Stimulated activated naive CD8-positive, alpha-beta T cell treated with anti-CD3 and anti-CD28 coated beads, Interleukin-15, amount 100 ng/mL, for 72 hours (primary cell): ENCODE measurements at regions not wholly inside any gene's neighbourhood (a gene's known extent, or its start where the extent isn't known, plus 50 kb on each side); places are given as distances from the start of the nearest gene placed in this dataset.
"Not testable (repeated sequence)": the region's sequence is repeated elsewhere in the genome, so short reads cannot be mapped to it uniquely, and the experiment has no call there.

Experiments used
- ATAC-seq: fragments of 150-1000 bp; cut with Tn5 transposase; 2 replicates; pipeline ENCODE4 v1.10.0; 2021; ENCODE audit warnings: mild to moderate bottlenecking, moderate library complexity
- DNase-seq, 2 donors: peaks; one replicate each; pipeline ENCODE4 v3.0.0; 2021 to 2022
- H3K27ac Mint-ChIP-seq, 2 donors: one replicate each; pipeline ENCODE4 v1.8.0; 2022; ENCODE audit warnings: mild to moderate bottlenecking in 2 of 2, mixed read lengths in 2 of 2, moderate library complexity in 2 of 2
- H3K27me3 Mint-ChIP-seq: one replicate; pipeline ENCODE4 v1.8.0; 2022; ENCODE audit warnings: mixed read lengths
- H3K4me1 Mint-ChIP-seq: one replicate; pipeline ENCODE4 v1.8.0; 2022; ENCODE audit warnings: mild to moderate bottlenecking, mixed read lengths
- H3K4me3 Mint-ChIP-seq, 2 donors: one replicate each; pipeline ENCODE4 v1.8.0; 2022; ENCODE audit warnings: mild to moderate bottlenecking in 2 of 2, mixed read lengths in 2 of 2, moderate library complexity in 1 of 2
- H3K9me3 Mint-ChIP-seq, 2 donors: one replicate each; pipeline ENCODE4 v1.8.0; 2022; ENCODE audit warnings: mixed read lengths in 2 of 2

- not testable (repeated sequence) for ATAC-seq, H3K27ac Mint-ChIP-seq, H3K4me1 Mint-ChIP-seq, H3K27me3 Mint-ChIP-seq, H3K9me3 Mint-ChIP-seq, H3K4me3 Mint-ChIP-seq, DNase-seq
These were observed 126.4 kb downstream of the RBM46 start for GRCh38 chr4:154907345-154908045.

GRCh38 chr4:154908168-154908567, 127.1 kb downstream of the RBM46 start:
- Mint-ChIP-seq H3K4me1 (no peaks in the 10 kb centered on the region), H3K27ac (no peak overlapping the region), H3K9me3 (peaks cover 0 to 7% of the 10 kb centered on the region in 2 donors), H3K27me3 (no peaks in the 10 kb centered on the region), H3K4me3 (no peak overlapping the region)
- no peak for ATAC-seq
- no peak for DNase-seq

DNA sequence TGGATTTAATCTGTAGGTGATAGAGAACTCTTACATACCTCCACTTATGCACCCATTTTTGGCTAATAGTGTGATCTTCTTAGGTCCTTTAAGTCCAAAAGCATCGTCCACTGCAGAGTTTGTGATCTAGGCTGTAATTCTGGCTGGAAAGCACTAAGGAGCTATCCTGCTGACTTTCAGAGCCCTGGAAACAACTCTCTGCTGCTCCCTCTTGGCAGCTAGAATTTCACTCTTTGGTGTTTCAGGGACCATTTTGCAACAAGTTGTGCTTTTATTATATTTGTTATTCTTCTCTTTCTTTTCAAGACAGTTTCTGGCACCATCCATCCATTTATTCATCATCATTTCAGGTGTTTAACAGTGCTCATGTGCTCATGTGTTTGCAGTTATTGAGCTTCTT, 130.0 kb downstream of the RBM46 start:
- Mint-ChIP-seq H3K4me3 (no peak overlapping the region), H3K27me3 (no peaks in the 10 kb centered on the region), H3K4me1 (no peaks in the 10 kb centered on the region), H3K27ac (no peak overlapping the region), H3K9me3 (peaks cover 0 to 3% of the 10 kb centered on the region in 2 donors)
- ATAC-seq = no peak
- no peak for DNase-seq

- DNase-seq = no peak
- no peak for ATAC-seq
- H3K4me3 Mint-ChIP-seq = no peak overlapping the region
- H3K4me1 Mint-ChIP-seq = no peaks in the 10 kb centered on the region
- H3K27ac Mint-ChIP-seq = no peak overlapping the region
- H3K27me3 Mint-ChIP-seq = no peaks in the 10 kb centered on the region
- H3K9me3 Mint-ChIP-seq = no peaks in the 10 kb centered on the region
These were observed 130.6 kb downstream of the RBM46 start for GRCh38 chr4:154911608-154912098.

GRCh38 chr4:154916068-154916467, 135.0 kb downstream of the RBM46 start:
- ATAC-seq (no peak), DNase-seq (no peak)
- Mint-ChIP-seq H3K4me1 (no peaks in the 10 kb centered on the region), H3K27me3 (no peaks in the 10 kb centered on the region), H3K4me3 (no peak overlapping the region), H3K27ac (no peak overlapping the region), H3K9me3 (no peaks in the 10 kb centered on the region)

DNA sequence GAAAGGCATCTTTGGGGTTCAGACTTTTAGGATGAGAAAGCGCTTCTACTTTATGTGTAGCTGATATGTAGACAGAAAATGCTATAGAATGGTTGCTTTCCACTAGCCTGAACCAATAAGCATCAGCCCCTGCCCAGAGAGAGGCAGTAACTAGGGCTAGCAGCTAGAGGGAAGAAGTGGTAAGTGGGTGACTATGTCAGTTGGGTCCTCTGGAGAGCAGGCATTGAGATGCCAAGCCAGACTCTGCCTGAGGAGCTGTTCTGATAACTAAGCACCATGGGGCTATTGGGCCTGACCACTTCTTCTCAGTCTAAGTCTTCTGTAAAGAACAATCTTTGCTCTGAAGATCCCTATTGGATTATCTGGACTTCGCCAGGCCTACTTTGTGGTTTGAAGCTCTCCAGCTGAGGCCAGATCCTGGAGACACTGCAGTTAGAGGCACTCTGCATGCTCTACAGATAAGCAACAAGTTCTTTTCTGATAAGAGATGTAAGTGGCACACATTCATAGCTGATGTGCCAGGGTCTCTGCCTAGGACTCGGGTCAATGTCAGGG, 146.1 kb downstream of the RBM46 start:
- Mint-ChIP-seq H3K27ac (no peak overlapping the region), H3K9me3 (peaks cover 0 to 14% of the 10 kb centered on the region in 2 donors), H3K4me3 (no peak overlapping the region), H3K4me1 (no peaks in the 10 kb centered on the region), H3K27me3 (no peaks in the 10 kb centered on the region)
- ATAC-seq = no peak
- DNase-seq = no peak

GRCh38 chr4:154928640-154929257, 147.7 kb downstream of the RBM46 start:
- no peak overlapping the region for H3K27ac Mint-ChIP-seq
- H3K4me3 Mint-ChIP-seq = no peak overlapping the region
- H3K27me3 Mint-ChIP-seq = no peaks in the 10 kb centered on the region
- ATAC-seq = no peak
- peaks cover 0 to 16% of the 10 kb centered on the region in 2 donors for H3K9me3 Mint-ChIP-seq
- no peak for DNase-seq
- no peaks in the 10 kb centered on the region for H3K4me1 Mint-ChIP-seq

GRCh38 chr4:154936873-154937272, 155.8 kb downstream of the RBM46 start:
- no peak for DNase-seq
- ATAC-seq = no peak
- H3K9me3 Mint-ChIP-seq = peaks cover 8 to 28% of the 10 kb centered on the region in 2 donors
- H3K4me1 Mint-ChIP-seq = no peaks in the 10 kb centered on the region
- no peaks in the 10 kb centered on the region for H3K27me3 Mint-ChIP-seq
- no peak overlapping the region for H3K27ac Mint-ChIP-seq
- no peak overlapping the region for H3K4me3 Mint-ChIP-seq

DNA sequence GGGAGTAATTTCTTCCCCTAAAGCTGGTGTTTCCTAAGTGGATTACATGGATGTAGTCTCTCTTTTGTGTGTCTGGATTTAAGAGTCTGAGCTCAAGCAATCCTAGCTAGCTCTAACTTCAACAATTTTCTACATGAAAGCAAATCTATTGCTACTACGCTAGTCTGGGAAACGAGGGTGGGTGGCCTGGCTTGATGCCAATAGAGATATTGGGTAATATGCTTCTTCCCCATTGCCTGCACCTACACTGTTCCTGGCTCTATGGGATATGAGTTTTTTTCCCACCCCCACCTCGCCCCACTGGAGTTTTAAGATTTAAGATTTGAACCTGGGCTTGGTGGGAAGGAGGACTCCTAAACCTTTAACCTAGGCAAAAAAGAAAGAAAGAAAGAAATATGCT, 158.8 kb downstream of the RBM46 start:
- H3K4me3 Mint-ChIP-seq = no peak overlapping the region
- no peaks in the 10 kb centered on the region for H3K27me3 Mint-ChIP-seq
- no peak for ATAC-seq
- no peak overlapping the region for H3K27ac Mint-ChIP-seq
- H3K9me3 Mint-ChIP-seq = peaks cover 8 to 22% of the 10 kb centered on the region in 2 donors
- H3K4me1 Mint-ChIP-seq = no peaks in the 10 kb centered on the region
- DNase-seq = no peak

GRCh38 chr4:154942176-154942575, 161.1 kb downstream of the RBM46 start:
- Mint-ChIP-seq H3K4me1 (no peaks in the 10 kb centered on the region), H3K9me3 (peaks cover 0 to 4% of the 10 kb centered on the region in 2 donors), H3K27ac (no peak overlapping the region), H3K4me3 (no peak overlapping the region), H3K27me3 (no peaks in the 10 kb centered on the region)
- DNase-seq (no peak), ATAC-seq (no peak)

DNA sequence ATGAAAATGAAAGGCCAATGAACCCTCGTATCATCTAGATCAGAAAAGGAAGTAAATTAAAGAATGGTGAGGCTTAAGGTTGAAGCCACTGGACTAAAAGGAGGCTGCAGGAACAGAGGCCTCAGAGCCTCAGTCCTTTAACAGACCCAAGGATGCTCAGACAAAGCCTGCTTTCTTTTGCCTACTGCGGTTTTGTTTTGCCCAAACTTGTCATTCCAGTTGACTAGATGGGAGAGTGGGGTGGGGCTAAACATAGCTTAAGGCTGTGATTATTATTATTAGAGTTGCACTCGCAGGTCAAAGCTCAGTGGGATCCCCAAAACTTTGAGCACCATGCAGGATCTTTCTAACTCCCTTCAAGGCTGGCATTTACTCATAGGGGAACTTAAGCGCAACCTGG, 163.9 kb downstream of the RBM46 start:
- no peak overlapping the region for H3K4me3 Mint-ChIP-seq

DNA sequence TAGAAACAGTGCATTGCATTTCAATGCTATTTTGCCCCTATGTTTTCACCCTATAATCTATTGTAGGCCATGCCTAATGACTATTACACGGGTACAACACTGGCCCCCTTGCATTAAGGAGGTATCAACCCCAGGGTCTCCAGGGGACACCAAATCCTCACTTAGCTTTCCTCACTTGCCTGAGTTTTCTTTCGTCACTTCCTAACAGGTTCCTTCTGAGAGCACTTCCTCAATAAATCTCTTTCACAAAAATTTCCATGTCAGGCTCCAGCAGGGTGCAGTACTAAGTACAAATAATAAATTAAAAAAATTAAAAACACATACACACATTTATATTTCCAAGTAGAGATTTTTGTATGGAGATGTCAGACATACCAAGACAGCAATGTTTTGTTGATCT, 165.0 kb downstream of the RBM46 start:
- no peaks in the 10 kb centered on the region for H3K9me3 Mint-ChIP-seq
- no peak overlapping the region for H3K4me3 Mint-ChIP-seq
- no peaks in the 10 kb centered on the region for H3K27me3 Mint-ChIP-seq
- no peaks in the 10 kb centered on the region for H3K4me1 Mint-ChIP-seq
- H3K27ac Mint-ChIP-seq = no peak overlapping the region
- no peak for DNase-seq
- no peak for ATAC-seq

More for the DNA sequence above, 163.9 kb downstream of the RBM46 start:
- H3K27ac Mint-ChIP-seq = no peak overlapping the region
- no peak for ATAC-seq
- no peaks in the 10 kb centered on the region for H3K4me1 Mint-ChIP-seq
- DNase-seq = no peak
- H3K9me3 Mint-ChIP-seq = no peaks in the 10 kb centered on the region
- no peaks in the 10 kb centered on the region for H3K27me3 Mint-ChIP-seq

GRCh38 chr4:154953691-154954090, 172.6 kb downstream of the RBM46 start:
- no peak overlapping the region for H3K4me3 Mint-ChIP-seq
- no peak for ATAC-seq
- no peaks in the 10 kb centered on the region for H3K4me1 Mint-ChIP-seq
- DNase-seq = no peak
- H3K27ac Mint-ChIP-seq = no peak overlapping the region
- no peaks in the 10 kb centered on the region for H3K27me3 Mint-ChIP-seq
- peaks cover 0 to 9% of the 10 kb centered on the region in 2 donors for H3K9me3 Mint-ChIP-seq

DNA sequence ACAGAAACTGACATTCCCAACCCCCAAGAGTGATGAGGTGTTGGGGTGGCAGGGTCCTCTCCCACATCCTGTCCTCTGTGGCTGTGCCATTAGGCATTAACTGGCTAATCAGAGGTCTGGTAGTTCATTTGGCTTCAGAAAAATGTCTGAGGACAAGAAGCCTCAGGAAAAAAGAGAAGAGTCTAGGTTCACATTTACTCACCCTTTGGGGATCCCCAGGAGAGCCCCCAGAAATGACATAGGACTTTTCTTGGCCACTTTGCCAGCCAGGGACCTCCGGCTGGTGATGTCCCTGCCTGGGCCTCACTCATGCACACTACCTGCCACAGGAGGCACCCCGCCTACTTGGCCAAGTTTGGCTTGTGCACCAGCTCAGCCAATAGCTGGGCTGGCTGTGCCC, 173.0 kb downstream of the RBM46 start:
- no peak for ATAC-seq
- H3K27me3 Mint-ChIP-seq = no peaks in the 10 kb centered on the region
- H3K4me3 Mint-ChIP-seq = no peak overlapping the region
- peaks cover 0 to 9% of the 10 kb centered on the region in 2 donors for H3K9me3 Mint-ChIP-seq
- H3K27ac Mint-ChIP-seq = peak overlapping the region in 1 of 2 donors; percentile 9
- DNase-seq = no peak
- H3K4me1 Mint-ChIP-seq = no peaks in the 10 kb centered on the region

DNA sequence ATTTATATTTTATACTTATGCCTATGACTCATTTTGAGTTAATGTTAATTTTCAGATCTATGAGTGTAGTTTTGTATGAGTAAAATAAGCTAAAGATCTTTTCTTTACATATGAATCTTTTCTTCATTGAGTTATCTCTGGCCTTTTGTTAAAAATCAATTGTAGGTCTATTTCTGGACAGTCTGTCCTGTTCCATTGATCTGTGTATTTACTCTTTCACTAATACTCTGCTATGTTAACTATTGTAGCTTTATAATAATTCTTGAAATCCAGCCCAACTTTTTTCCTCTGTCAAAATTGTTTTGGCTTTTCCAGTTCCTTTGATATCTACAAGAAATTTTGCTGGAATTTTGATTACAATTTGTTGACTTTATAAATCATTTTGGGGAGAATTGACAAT, 177.0 kb downstream of the RBM46 start:
- H3K27me3 Mint-ChIP-seq = no peaks in the 10 kb centered on the region
- peaks cover 0 to 9% of the 10 kb centered on the region in 2 donors for H3K9me3 Mint-ChIP-seq

DNA sequence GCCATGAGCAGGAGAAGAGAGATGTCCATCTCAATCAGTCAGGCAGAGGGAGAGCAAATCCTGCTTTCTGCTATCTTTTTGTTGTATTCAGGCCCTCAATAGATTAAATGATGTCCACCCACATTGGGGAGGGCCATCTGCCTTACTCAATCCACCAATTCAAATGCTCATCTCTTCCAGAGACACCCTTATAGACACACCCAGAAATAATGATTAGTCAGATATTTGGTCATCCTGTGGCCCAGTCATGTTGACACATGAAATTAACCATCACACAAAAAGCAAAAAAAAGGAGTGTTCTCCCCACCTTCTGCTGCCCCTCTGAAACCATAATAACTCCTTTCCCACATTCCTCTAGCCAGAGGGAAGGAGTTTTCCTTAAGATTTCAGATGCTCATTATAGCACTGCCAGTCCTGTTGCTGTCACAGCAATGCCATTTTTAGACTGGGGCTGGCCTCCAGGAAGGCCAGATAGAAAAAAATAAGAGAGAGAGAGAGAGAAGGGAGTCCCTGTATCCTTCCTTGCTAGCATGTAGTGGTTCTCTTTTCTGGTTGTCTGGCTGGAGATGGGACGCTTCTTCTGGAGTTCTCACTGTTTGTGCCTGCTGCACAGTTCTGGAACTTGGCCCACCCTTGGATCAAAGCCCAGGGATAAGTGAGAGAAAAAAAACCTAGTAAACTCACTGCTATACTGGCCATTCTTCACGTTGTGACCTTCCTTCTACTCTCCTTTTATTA, 177.7 kb downstream of the RBM46 start:
- no peaks in the 10 kb centered on the region for H3K27me3 Mint-ChIP-seq

More for the DNA sequence above, 177.0 kb downstream of the RBM46 start:
- Mint-ChIP-seq H3K27ac (no peak overlapping the region), H3K4me1 (no peaks in the 10 kb centered on the region), H3K4me3 (no peak overlapping the region)
- DNase-seq (no peak), ATAC-seq (no peak)

More for the DNA sequence above, 177.7 kb downstream of the RBM46 start:
- ATAC-seq (no peak), DNase-seq (no peak)
- no peak overlapping the region for H3K27ac Mint-ChIP-seq
- no peaks in the 10 kb centered on the region for H3K4me1 Mint-ChIP-seq
- H3K4me3 Mint-ChIP-seq = no peak overlapping the region
- peaks cover 0 to 11% of the 10 kb centered on the region in 2 donors for H3K9me3 Mint-ChIP-seq
